ENCODE measurements at regions not wholly inside any gene's neighbourhood (a gene's known extent, or its start where the extent isn't known, plus 50 kb on each side); places are given as distances from the start of the nearest gene placed in this dataset.

GRCh38 chr9:2448193-2448738 lies 173.3 kb upstream of the VLDLR start:
- no peak for DNase-seq (ENCODE audit: low read depth in 2 of 2)

- no peak for DNase-seq (ENCODE audit: low read depth in 2 of 2)
These were observed 168.5 kb upstream of the VLDLR start for GRCh38 chr9:2453106-2453505.

- DNase-seq (ENCODE audit: low read depth in 2 of 2) = no peak
These were observed 167.9 kb upstream of the VLDLR start for GRCh38 chr9:2453701-2454100.

- no peak for DNase-seq (ENCODE audit: low read depth in 2 of 2)
These were observed 161.8 kb upstream of the VLDLR start for GRCh38 chr9:2459756-2460155.

- no peak for DNase-seq (ENCODE audit: low read depth in 2 of 2)
These were observed 159.7 kb upstream of the VLDLR start for GRCh38 chr9:2461892-2462291.

- DNase-seq (ENCODE audit: low read depth in 2 of 2) = no peak
These were observed 157.0 kb upstream of the VLDLR start for GRCh38 chr9:2464624-2465023.

GRCh38 chr9:2465516-2465915 lies 156.1 kb upstream of the VLDLR start:
- DNase-seq (ENCODE audit: low read depth in 2 of 2) = no peak

- DNase-seq (ENCODE audit: low read depth in 2 of 2) = no peak
These were observed 155.6 kb upstream of the VLDLR start for GRCh38 chr9:2465921-2466460.

- DNase-seq (ENCODE audit: low read depth in 2 of 2) = no peak
These were observed 154.9 kb upstream of the VLDLR start for GRCh38 chr9:2466703-2467102.

GRCh38 chr9:2469681-2470221 lies 151.8 kb upstream of the VLDLR start:
- DNase-seq (ENCODE audit: low read depth in 2 of 2) = no peak

GRCh38 chr9:2473681-2474080 lies 147.9 kb upstream of the VLDLR start:
- no peak for DNase-seq (ENCODE audit: low read depth in 2 of 2)

- DNase-seq (ENCODE audit: low read depth in 2 of 2) = no peak
These were observed 143.8 kb upstream of the VLDLR start for GRCh38 chr9:2477755-2478154.

GRCh38 chr9:2478421-2478820 lies 143.2 kb upstream of the VLDLR start:
- DNase-seq (ENCODE audit: low read depth in 2 of 2) = no peak

- no peak for DNase-seq (ENCODE audit: low read depth in 2 of 2)
These were observed 142.5 kb upstream of the VLDLR start for GRCh38 chr9:2479056-2479565.

GRCh38 chr9:2480255-2480837 lies 141.2 kb upstream of the VLDLR start:
- no peak for DNase-seq (ENCODE audit: low read depth in 2 of 2)

- no peak for DNase-seq (ENCODE audit: low read depth in 2 of 2)
These were observed 140.4 kb upstream of the VLDLR start for GRCh38 chr9:2481216-2481615.

- no peak for DNase-seq (ENCODE audit: low read depth in 2 of 2)
These were observed 134.6 kb upstream of the VLDLR start for GRCh38 chr9:2486988-2487387.

- DNase-seq (ENCODE audit: low read depth in 2 of 2) = no peak
These were observed 131.7 kb upstream of the VLDLR start for GRCh38 chr9:2489838-2490314.

- DNase-seq (ENCODE audit: low read depth in 2 of 2) = no peak
These were observed 129.4 kb upstream of the VLDLR start for GRCh38 chr9:2492161-2492560.

- no peak for DNase-seq (ENCODE audit: low read depth in 2 of 2)
These were observed 128.5 kb upstream of the VLDLR start for GRCh38 chr9:2493109-2493508.

GRCh38 chr9:2493529-2493928 lies 128.1 kb upstream of the VLDLR start:
- no peak for DNase-seq (ENCODE audit: low read depth in 2 of 2)

- no peak for DNase-seq (ENCODE audit: low read depth in 2 of 2)
These were observed 127.0 kb upstream of the VLDLR start for GRCh38 chr9:2494562-2494961.

All from stimulated activated CD8-positive, alpha-beta memory T cell treated with anti-CD3 and anti-CD28 coated beads, Interleukin-7, amount 100 ng/mL, for 4 hours (primary cell).